ENCODE measurements at regions not wholly inside any gene's neighbourhood (a gene's known extent, or its start where the extent isn't known, plus 50 kb on each side); places are given as distances from the start of the nearest gene placed in this dataset.
"Not testable (repeated sequence)": the region's sequence is repeated elsewhere in the genome, so short reads cannot be mapped to it uniquely, and the experiment has no call there.

- TF ChIP-seq POLR2AphosphoS5 (IDR thresholded peaks at IDR 0.05; ENCODE audit: low read depth, low read length); PAX5 (IDR thresholded peaks at IDR 0.05; ENCODE audit: insufficient read depth, low read length, severe bottlenecking); SPI1 (IDR thresholded peaks at IDR 0.05; ENCODE audit: low read depth, low read length); POLR2A (IDR thresholded peaks at IDR 0.05; ENCODE audit: low read depth, low read length); TAF1 (IDR thresholded peaks at IDR 0.05; ENCODE audit: low read depth, low read length): not testable (repeated sequence)
Observed at GRCh38 chr11:3581389-3581725, 60.4 kb downstream of the ART5 start.

Data from GM12891 (cell line).